DOHH2 (cell line): ENCODE measurements at regions not wholly inside any gene's neighbourhood (a gene's known extent, or its start where the extent isn't known, plus 50 kb on each side); places are given as distances from the start of the nearest gene placed in this dataset.

Source experiments
- EZH2phosphoT487 ChIP-seq: fragments of 200-600 bp; sonication (generic); IDR thresholded peaks from 2 replicates; pipeline ENCODE4 v1.6.1; 2017; ENCODE audit warnings: borderline replicate concordance, mild to moderate bottlenecking, antibody characterized with exemption, low read length, moderate library complexity, mixed read lengths
- TF ChIP-seq, protein P1 (sequence below): fragments of 200-600 bp; sonication (generic); IDR thresholded peaks from one replicate; pipeline ENCODE4 v1.5.1; 2014; ENCODE audit warnings: antibody characterized with exemption, mild to moderate bottlenecking, low read depth, low read length; ENCODE audit not compliant: poor library complexity, severe bottlenecking

DNA sequence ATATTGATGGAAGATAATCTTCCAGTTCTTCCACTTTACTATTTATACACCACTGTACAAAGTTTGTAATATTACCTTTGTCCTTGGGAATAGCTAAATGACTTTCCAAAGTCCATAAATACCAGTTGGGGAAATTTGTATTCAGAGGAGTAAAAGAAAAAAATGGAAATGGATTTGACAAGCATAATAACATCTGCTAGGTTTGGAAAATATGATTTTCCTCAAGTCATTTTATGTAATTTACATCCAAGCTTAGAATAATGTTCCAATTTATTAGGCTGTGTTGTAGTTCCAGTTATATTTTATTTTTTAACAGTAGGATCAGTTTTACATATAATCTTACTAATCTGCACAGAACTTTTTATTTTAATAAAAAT lies 563.0 kb upstream of the PKDCC start:
- TF ChIP-seq, protein P1, sequence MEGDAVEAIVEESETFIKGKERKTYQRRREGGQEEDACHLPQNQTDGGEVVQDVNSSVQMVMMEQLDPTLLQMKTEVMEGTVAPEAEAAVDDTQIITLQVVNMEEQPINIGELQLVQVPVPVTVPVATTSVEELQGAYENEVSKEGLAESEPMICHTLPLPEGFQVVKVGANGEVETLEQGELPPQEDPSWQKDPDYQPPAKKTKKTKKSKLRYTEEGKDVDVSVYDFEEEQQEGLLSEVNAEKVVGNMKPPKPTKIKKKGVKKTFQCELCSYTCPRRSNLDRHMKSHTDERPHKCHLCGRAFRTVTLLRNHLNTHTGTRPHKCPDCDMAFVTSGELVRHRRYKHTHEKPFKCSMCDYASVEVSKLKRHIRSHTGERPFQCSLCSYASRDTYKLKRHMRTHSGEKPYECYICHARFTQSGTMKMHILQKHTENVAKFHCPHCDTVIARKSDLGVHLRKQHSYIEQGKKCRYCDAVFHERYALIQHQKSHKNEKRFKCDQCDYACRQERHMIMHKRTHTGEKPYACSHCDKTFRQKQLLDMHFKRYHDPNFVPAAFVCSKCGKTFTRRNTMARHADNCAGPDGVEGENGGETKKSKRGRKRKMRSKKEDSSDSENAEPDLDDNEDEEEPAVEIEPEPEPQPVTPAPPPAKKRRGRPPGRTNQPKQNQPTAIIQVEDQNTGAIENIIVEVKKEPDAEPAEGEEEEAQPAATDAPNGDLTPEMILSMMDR = no peak
- no peak for TF ChIP-seq EZH2phosphoT487
